Stomach (tissue), 8 donors: ENCODE measurements at regions not wholly inside any gene's neighbourhood (a gene's known extent, or its start where the extent isn't known, plus 50 kb on each side); places are given as distances from the start of the nearest gene placed in this dataset.
A peak's percentile ranks its signal among the peaks of the same experiment; 100 is the strongest.
"Not testable (repeated sequence)": the region's sequence is repeated elsewhere in the genome, so short reads cannot be mapped to it uniquely, and the experiment has no call there.

Source experiments
- DNase-seq, 2 donors: peaks; one replicate each; pipeline versions ENCODE4 v3.0.0 to v3.0.0-alpha.2; 2013 to 2019
- H3K27ac ChIP-seq, 5 donors: fragments of 200-600 bp in 4 of 5; sonication (generic) in 4 of 5; one replicate each; pipeline ENCODE4 v1.5.1; 2013 to 2019; ENCODE audit warnings: mild to moderate bottlenecking in 1 of 5, moderate library complexity in 1 of 5
- H3K27me3 ChIP-seq, 3 donors: fragments of 200-600 bp; sonication (generic); one replicate each; pipeline ENCODE4 v1.5.1; 2017 to 2019; ENCODE audit warnings: mixed run types in 1 of 3
- H3K36me3 ChIP-seq, 4 donors: fragments of 200-600 bp; sonication (generic); 1 replicate in 3 of 4; 2 replicates in 1 of 4; pipeline ENCODE4 v1.5.1; 2016 to 2019
- H3K4me1 ChIP-seq, 4 donors: fragments of 200-600 bp; sonication (generic); one replicate each; pipeline ENCODE4 v1.5.1; 2016 to 2019
- H3K4me3 ChIP-seq, 4 donors: fragments of 200-600 bp; sonication (generic) in 3 of 4; one replicate each; pipeline ENCODE4 v1.5.1; 2016 to 2019; ENCODE audit warnings: mild to moderate bottlenecking in 1 of 4
- H3K9me3 ChIP-seq, 4 donors: fragments of 200-600 bp; sonication (generic); one replicate each; pipeline ENCODE4 v1.5.1; 2016 to 2019
- EP300 ChIP-seq: sonication (generic); formaldehyde crosslinking; IDR thresholded peaks from one replicate; pipeline ENCODE4 v1.6.1; 2017; ENCODE audit warnings: antibody characterized with exemption
- POLR2A ChIP-seq, 4 donors: fragments of 450-650 bp; IDR thresholded peaks; one replicate each; pipeline ENCODE4 v1.6.1; 2016; ENCODE audit warnings: antibody characterized with exemption in 4 of 4, control low read depth in 2 of 4, mild to moderate bottlenecking in 1 of 4, moderate library complexity in 1 of 4
- POLR2AphosphoS5 ChIP-seq, 3 donors: sonication (generic); formaldehyde crosslinking; IDR thresholded peaks; one replicate each; pipeline ENCODE4 v1.6.1; 2016; ENCODE audit warnings: antibody characterized with exemption in 3 of 3
- WGBS, 5 donors: extraction: QIAGEN DNeasy Blood & Tissue Kit in 3 of 5; methylation state at CpG; one replicate each; pipeline versions ENCODE4 v1.1.5 to v1.1.7; 2013 to 2018; 5-methylcytosine and 5-hydroxymethylcytosine counted together
- intact Hi-C: fragments of 100-400 bp; cut with DNase I; formaldehyde crosslinking; loops from one replicate; pipeline ENCODE4 v1.15.1; 2023; ENCODE audit warnings: low total_unique reads
- TF ChIP-seq, protein P1 (sequence below), 7 experiments: fragments of 450-650 bp in 4 of 7; fragments of 200-600 bp in 3 of 7; sonication (generic) in 3 of 7; IDR thresholded peaks; one replicate each; pipeline ENCODE4 v1.5.1; 2016 to 2019; ENCODE audit warnings: antibody characterized with exemption in 7 of 7, control low read depth in 2 of 7, mild to moderate bottlenecking in 1 of 7
- donor health status: healthy with polysubstance abuse.
- donor health status: Bipolar disorder and iron deficiency.
- donor health status: healthy.

DNA sequence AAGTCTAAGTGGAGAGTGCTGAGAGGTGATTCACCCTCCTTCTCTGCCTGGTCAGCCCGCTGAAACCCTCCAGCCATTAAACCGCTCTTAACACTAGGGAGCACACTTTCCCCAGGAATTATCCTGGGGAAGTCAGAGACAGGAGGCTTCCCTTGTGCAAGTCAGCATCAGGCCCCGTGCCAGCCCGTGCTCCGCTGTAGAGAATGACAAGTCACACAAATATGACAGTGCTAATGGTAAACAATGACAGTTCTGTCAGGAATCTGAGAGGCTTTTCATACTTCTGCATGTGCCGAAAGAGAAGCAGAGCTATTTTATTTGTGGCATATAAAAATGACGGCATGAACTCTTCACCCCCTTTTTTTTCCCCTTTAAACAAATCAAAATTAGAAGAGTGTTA lies 816.9 kb upstream of the SLC10A2 start:
- DNase-seq = peak; percentile 68 to 93
- no peak for TF ChIP-seq EP300
- TF ChIP-seq POLR2AphosphoS5 (IDR thresholded peaks at IDR 0.05) = peak in 1 of 3 donors; percentile 69
- TF ChIP-seq POLR2A (IDR thresholded peaks at IDR 0.05) = no peak
- TF ChIP-seq, protein P1, sequence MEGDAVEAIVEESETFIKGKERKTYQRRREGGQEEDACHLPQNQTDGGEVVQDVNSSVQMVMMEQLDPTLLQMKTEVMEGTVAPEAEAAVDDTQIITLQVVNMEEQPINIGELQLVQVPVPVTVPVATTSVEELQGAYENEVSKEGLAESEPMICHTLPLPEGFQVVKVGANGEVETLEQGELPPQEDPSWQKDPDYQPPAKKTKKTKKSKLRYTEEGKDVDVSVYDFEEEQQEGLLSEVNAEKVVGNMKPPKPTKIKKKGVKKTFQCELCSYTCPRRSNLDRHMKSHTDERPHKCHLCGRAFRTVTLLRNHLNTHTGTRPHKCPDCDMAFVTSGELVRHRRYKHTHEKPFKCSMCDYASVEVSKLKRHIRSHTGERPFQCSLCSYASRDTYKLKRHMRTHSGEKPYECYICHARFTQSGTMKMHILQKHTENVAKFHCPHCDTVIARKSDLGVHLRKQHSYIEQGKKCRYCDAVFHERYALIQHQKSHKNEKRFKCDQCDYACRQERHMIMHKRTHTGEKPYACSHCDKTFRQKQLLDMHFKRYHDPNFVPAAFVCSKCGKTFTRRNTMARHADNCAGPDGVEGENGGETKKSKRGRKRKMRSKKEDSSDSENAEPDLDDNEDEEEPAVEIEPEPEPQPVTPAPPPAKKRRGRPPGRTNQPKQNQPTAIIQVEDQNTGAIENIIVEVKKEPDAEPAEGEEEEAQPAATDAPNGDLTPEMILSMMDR (IDR thresholded peaks at IDR 0.05) = peak in 5 of 7 experiments; percentile 15 to 32 (median 22)
- no peaks in the 10 kb centered on the region for H3K27me3 ChIP-seq
- no peaks in the 10 kb centered on the region for H3K36me3 ChIP-seq
- H3K9me3 ChIP-seq = no peaks in the 10 kb centered on the region
- no peak overlapping the region for H3K27ac ChIP-seq
- H3K4me1 ChIP-seq = peaks cover 0 to 5% (median 2%) of the 10 kb centered on the region in 4 donors
- intact Hi-C loops = no loop called here
- H3K4me3 ChIP-seq = no peak overlapping the region
- WGBS, 5 donors = 3 to 14% (median 8%) methylated on average over 6 to 7 of the region's 7 CpGs

DNA sequence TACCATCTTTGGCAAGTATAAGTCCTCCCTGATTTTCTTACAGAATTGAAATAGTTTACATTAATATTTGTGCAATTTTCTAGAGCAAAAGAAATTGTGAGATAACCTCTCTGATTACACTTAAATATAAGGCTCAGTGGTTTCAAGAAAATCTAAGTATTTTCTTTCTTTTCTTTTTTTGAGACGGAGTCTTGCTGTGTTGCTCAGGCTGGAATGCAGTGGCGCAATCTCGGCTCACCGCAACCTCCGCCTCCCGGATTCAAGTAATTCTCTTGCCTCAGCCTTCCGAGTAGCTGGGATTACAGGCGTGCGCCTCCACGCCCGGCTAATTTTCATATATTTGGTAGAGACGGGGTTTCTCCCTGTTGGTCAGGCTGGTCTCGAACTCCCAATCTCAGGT lies 813.9 kb upstream of the SLC10A2 start:
- 92 to 97% (median 95%) methylated on average over 13 of the region's 13 CpGs for WGBS, 5 donors
- H3K4me3 ChIP-seq, H3K27me3 ChIP-seq, H3K36me3 ChIP-seq, H3K27ac ChIP-seq, intact Hi-C loops, H3K4me1 ChIP-seq, DNase-seq, H3K9me3 ChIP-seq: not testable (repeated sequence)

DNA sequence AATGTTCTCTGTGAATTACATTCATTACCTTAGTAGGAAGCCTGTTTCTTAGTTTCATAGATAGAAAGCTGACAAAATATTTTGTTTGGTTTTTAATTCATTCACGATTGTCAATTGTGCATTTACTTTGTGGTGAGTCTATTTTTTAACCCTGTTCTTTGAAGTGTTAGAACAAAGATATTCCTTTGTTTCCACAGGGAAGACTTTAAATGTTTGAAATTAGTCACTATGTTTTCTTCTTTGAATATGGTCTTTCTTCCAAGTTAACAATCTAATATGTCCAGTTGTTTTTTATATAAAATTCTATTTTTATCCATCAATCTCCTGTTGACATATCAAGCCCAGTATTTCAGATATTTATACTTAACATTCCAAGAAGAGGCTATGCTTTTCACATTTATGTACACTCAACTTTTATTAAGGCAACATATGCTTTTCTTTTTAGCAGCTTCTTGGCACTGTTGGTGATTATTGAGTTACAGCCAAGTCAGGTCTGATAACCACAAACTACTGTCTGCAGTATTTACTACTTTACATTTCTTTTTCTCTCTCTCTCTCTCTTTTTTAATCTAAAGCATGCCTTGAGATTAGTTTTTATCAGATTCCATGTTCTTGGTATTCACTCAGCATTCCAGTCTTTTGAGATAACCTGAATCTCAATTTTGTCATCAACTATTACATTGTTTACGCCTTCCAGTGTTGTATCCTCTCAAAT lies 812.8 kb upstream of the SLC10A2 start:
- WGBS, 5 donors = 50 to 62% (median 55%) methylated on average over 2 of the region's 2 CpGs

DNA sequence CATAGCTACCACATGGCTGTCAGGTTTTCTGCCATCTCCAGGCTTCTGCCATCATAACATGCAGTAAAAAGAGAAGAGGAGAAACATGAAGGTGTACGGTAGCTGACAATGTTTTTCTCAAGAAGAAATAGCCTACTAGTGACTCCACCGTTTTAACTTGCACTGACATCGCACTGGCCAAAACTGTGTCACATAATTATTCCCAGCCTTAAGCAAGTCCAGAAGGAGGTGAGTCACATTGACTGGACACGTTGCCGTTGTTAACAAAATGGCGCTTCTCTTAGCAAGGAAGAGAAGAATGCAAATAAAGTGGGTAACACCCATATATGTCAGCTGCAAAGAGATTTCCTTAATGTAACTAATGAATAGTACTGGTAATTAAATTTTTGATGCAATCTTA lies 810.4 kb upstream of the SLC10A2 start:
- Histone ChIP-seq H3K27ac (no peak overlapping the region), H3K9me3 (no peaks in the 10 kb centered on the region), H3K4me3 (no peak overlapping the region), H3K27me3 (no peaks in the 10 kb centered on the region), H3K36me3 (no peaks in the 10 kb centered on the region), H3K4me1 (no peaks in the 10 kb centered on the region)
- 91 to 94% (median 92%) methylated on average over 6 of the region's 6 CpGs for WGBS, 5 donors
- TF ChIP-seq POLR2A (IDR thresholded peaks at IDR 0.05) (no peak), POLR2AphosphoS5 (IDR thresholded peaks at IDR 0.05) (no peak), EP300 (no peak)
- TF ChIP-seq, protein P1 (IDR thresholded peaks at IDR 0.05) = no peak
- DNase-seq = no peak
- intact Hi-C loops = no loop called here

More for the DNA sequence above, 812.8 kb upstream of the SLC10A2 start:
- no peaks in the 10 kb centered on the region for H3K36me3 ChIP-seq
- peaks cover 0 to 5% (median 2%) of the 10 kb centered on the region in 4 donors for H3K4me1 ChIP-seq
- H3K9me3 ChIP-seq = no peaks in the 10 kb centered on the region
- TF ChIP-seq EP300 (no peak), POLR2A (IDR thresholded peaks at IDR 0.05) (no peak), POLR2AphosphoS5 (IDR thresholded peaks at IDR 0.05) (no peak)
- TF ChIP-seq, protein P1 (IDR thresholded peaks at IDR 0.05) = no peak
- DNase-seq = no peak
- no peaks in the 10 kb centered on the region for H3K27me3 ChIP-seq
- intact Hi-C loops = no loop called here
- H3K27ac ChIP-seq = no peak overlapping the region
- no peak overlapping the region for H3K4me3 ChIP-seq

DNA sequence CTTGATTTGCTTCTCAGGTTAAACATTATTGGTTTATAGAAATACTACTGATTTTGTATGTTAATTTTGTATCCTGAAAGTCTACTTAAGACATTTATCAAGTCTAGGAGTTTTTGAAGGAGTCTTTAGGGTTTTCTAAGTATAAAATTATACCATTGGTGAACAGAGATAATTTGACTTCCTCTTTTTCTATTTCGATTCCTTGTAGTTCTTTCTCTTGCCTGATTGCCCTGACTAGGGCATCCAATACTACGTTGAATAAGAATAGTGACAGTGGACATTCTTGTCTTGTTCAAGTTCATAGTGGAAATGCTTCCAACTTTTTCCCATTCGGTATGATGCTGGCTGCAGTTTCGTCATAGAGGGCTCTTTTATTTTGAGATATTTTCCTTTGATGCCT lies 807.5 kb upstream of the SLC10A2 start:
- WGBS, 5 donors = 64 to 83% (median 77%) methylated on average over 4 of the region's 4 CpGs
- TF ChIP-seq POLR2A (IDR thresholded peaks at IDR 0.05) (no peak), POLR2AphosphoS5 (IDR thresholded peaks at IDR 0.05) (no peak), EP300 (no peak)
- TF ChIP-seq, protein P1 (IDR thresholded peaks at IDR 0.05) = no peak

More for the DNA sequence above, 807.5 kb upstream of the SLC10A2 start:
- H3K27ac ChIP-seq = no peak overlapping the region
- no peaks in the 10 kb centered on the region for H3K4me1 ChIP-seq
- no peaks in the 10 kb centered on the region for H3K27me3 ChIP-seq
- no peaks in the 10 kb centered on the region for H3K9me3 ChIP-seq
- intact Hi-C loops = no loop called here
- no peak overlapping the region for H3K4me3 ChIP-seq
- no peak for DNase-seq
- H3K36me3 ChIP-seq = no peaks in the 10 kb centered on the region
